SU-DHL-6 (cell line): ENCODE measurements at regions not wholly inside any gene's neighbourhood (a gene's known extent, or its start where the extent isn't known, plus 50 kb on each side); places are given as distances from the start of the nearest gene placed in this dataset.

Experiments used
- H2AFZ ChIP-seq: fragments of 200-600 bp; sonication (generic); 2 replicates; pipeline ENCODE4 v1.6.1; 2014; ENCODE audit warnings: low read depth, mild to moderate bottlenecking, moderate library complexity, mixed read lengths, antibody characterized with exemption, low read length; ENCODE audit not compliant: severe bottlenecking
- H3F3A ChIP-seq: fragments of 200-600 bp; shearing (Covaris generic); 2 replicates; pipeline ENCODE4 v1.6.0; 2016; ENCODE audit warnings: antibody characterized with exemption, mild to moderate bottlenecking; ENCODE audit not compliant: insufficient read depth
- H3K27ac ChIP-seq: fragments of 200-600 bp; sonication (generic); 2 replicates; pipeline ENCODE4 v1.5.1; 2016; ENCODE audit warnings: low read depth, mild to moderate bottlenecking, low read length, moderate library complexity, mixed read lengths
- H3K27me3 ChIP-seq: fragments of 200-600 bp; sonication (generic), shearing (Covaris generic); 2 replicates; pipeline ENCODE4 v1.6.0; 2014; ENCODE audit warnings: mild to moderate bottlenecking, low read length
- H3K36me3 ChIP-seq: fragments of 200-600 bp; sonication (generic); 2 replicates; pipeline ENCODE4 v1.6.1; 2014; ENCODE audit warnings: mild to moderate bottlenecking, low read length, mixed read lengths
- H3K4me2 ChIP-seq: fragments of 300-600, 200-600 bp; shearing (Covaris generic), sonication (generic); 2 replicates; pipeline ENCODE4 v1.6.0; 2014; ENCODE audit warnings: low read length, low read depth, mild to moderate bottlenecking; ENCODE audit not compliant: poor library complexity, severe bottlenecking
- H3K4me3 ChIP-seq: fragments of 200-600 bp; sonication (generic); 2 replicates; pipeline ENCODE4 v1.5.1; 2014; ENCODE audit warnings: antibody characterized with exemption, low read length, mild to moderate bottlenecking, mixed read lengths; ENCODE audit not compliant: insufficient read depth, poor library complexity, severe bottlenecking
- H3K79me2 ChIP-seq: fragments of 200-600 bp; sonication (generic); 2 replicates; pipeline ENCODE4 v1.6.1; 2014; ENCODE audit warnings: mild to moderate bottlenecking, low read length, moderate library complexity; ENCODE audit not compliant: insufficient read depth
- H3K9ac ChIP-seq: fragments of 200-600 bp; sonication (generic); 2 replicates; pipeline ENCODE4 v1.7.0; 2014; ENCODE audit warnings: mild to moderate bottlenecking, low read length
- H3K9me2 ChIP-seq: fragments of 200-600 bp; sonication (generic); replicated peaks from 2 replicates; pipeline ENCODE4 v1.6.1; 2014; ENCODE audit warnings: low read length; ENCODE audit not compliant: insufficient read depth
- H3K9me3 ChIP-seq: fragments of 200-600 bp; sonication (generic); 2 replicates; pipeline ENCODE4 v1.6.1; 2014; ENCODE audit warnings: low read length, mixed read lengths; ENCODE audit not compliant: insufficient read depth
- H4K20me1 ChIP-seq: fragments of 200-600 bp; sonication (generic); 2 replicates; pipeline ENCODE4 v1.6.1; 2014; ENCODE audit warnings: low read depth, mild to moderate bottlenecking, antibody characterized with exemption, low read length, moderate library complexity, mixed read lengths
- EZH2phosphoT487 ChIP-seq: fragments of 200-600 bp; sonication (generic), shearing (Covaris generic); conservative IDR thresholded peaks from 2 replicates; pipeline ENCODE4 v1.6.1; 2018; ENCODE audit warnings: mild to moderate bottlenecking, antibody characterized with exemption, low read length, moderate library complexity, mixed read lengths
- TF ChIP-seq, protein P1 (sequence below): fragments of 200-600 bp; sonication (generic); IDR thresholded peaks from one replicate; pipeline ENCODE4 v1.5.1; 2017; ENCODE audit warnings: antibody characterized with exemption, mild to moderate bottlenecking, low read length, moderate library complexity; ENCODE audit not compliant: insufficient read depth, poor library complexity, severe bottlenecking

DNA sequence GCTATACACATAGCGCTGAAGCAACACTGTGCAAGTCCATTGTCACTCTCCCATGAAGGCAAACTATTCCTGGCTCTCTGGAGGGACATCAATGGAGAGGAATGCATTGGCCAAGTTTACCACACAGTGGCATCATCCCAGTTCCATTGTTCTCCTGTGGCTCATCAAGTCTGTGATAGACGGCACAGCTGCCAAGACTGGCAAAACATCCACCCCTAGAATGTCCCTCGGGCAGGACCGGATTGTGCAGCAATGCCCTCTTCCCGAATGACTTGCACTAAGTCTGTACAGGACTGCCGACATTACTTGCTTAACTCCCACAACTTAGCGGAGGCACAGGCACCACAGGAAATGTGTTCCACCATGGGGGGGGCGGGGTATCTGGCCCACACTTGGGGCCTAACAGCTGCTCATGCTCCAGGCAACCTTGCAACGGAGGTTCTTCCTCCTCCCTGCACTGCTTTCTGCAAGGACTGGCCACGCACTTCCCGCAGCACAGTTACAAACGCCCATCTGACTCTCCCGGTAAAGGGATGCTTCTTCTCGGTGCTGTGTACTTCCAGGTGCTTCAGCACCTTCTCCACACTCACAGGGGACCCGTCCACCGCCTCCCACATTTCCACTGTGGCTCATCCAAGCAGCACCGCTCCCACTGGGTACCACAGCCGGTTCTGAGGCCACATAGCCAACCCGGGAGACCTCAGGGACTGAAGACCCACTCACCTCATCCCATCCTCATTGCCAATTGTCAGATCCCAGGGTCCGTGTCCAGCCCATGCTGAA is 1309.6 kb upstream of the RAG2 start:
- Histone ChIP-seq H3K36me3 (no peaks in the 10 kb centered on the region), H3F3A (no peaks in the 10 kb centered on the region), H3K9ac (no peak overlapping the region), H2AFZ (no peak overlapping the region), H3K9me2 (no peaks in the 10 kb centered on the region), H3K4me2 (no peak overlapping the region), H3K27me3 (no peaks in the 10 kb centered on the region), H3K4me3 (no peak overlapping the region), H3K79me2 (no peaks in the 10 kb centered on the region), H3K9me3 (no peaks in the 10 kb centered on the region), H3K27ac (no peak overlapping the region), H4K20me1 (no peaks in the 10 kb centered on the region)
- no peak for TF ChIP-seq EZH2phosphoT487
- TF ChIP-seq, protein P1, sequence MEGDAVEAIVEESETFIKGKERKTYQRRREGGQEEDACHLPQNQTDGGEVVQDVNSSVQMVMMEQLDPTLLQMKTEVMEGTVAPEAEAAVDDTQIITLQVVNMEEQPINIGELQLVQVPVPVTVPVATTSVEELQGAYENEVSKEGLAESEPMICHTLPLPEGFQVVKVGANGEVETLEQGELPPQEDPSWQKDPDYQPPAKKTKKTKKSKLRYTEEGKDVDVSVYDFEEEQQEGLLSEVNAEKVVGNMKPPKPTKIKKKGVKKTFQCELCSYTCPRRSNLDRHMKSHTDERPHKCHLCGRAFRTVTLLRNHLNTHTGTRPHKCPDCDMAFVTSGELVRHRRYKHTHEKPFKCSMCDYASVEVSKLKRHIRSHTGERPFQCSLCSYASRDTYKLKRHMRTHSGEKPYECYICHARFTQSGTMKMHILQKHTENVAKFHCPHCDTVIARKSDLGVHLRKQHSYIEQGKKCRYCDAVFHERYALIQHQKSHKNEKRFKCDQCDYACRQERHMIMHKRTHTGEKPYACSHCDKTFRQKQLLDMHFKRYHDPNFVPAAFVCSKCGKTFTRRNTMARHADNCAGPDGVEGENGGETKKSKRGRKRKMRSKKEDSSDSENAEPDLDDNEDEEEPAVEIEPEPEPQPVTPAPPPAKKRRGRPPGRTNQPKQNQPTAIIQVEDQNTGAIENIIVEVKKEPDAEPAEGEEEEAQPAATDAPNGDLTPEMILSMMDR: no peak

DNA sequence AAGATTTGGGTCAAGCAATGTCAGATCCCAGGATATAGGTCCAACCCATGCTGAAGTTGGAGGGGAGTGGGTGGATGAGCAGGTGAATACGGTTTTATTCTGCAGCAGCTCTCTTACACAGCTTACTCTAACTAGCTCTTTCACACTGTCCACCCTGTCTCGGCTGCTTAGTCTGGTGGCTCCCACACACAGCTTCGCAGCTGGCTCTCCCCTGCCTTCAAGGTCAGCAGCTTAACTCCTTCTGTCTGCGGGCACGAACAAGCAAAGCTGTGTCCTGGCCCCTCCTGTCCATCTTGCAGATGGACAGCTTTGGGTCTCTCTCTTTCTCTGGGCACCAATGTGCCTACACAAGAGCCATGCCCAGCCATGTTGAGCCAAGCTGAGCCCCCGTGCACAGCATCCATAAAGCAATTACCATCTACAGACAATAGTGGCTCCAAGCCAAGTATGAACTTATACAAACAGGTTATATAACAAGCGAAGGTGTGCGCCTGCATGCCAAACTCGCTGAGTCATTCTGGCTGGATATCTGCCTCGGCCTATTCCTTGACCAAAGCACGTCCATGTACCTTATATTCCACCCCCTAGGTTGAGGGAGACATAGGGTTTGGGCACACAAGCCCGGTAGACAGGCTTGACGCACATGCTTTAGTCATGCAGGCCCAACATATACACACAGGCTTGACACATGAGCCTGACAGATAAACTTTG is 1307.8 kb upstream of the RAG2 start:
- H3K79me2 ChIP-seq: no peaks in the 10 kb centered on the region
- H3K4me3 ChIP-seq: no peak overlapping the region
- no peaks in the 10 kb centered on the region for H3K9me3 ChIP-seq
- H3K4me2 ChIP-seq: no peak overlapping the region
- H3K36me3 ChIP-seq: no peaks in the 10 kb centered on the region
- no peak overlapping the region for H3K9ac ChIP-seq
- no peaks in the 10 kb centered on the region for H3K9me2 ChIP-seq
- H3K27me3 ChIP-seq: no peaks in the 10 kb centered on the region
- no peak overlapping the region for H2AFZ ChIP-seq
- no peaks in the 10 kb centered on the region for H3F3A ChIP-seq
- no peak for TF ChIP-seq EZH2phosphoT487
- TF ChIP-seq, protein P1: no peak
- no peak overlapping the region for H3K27ac ChIP-seq
- H4K20me1 ChIP-seq: no peaks in the 10 kb centered on the region

DNA sequence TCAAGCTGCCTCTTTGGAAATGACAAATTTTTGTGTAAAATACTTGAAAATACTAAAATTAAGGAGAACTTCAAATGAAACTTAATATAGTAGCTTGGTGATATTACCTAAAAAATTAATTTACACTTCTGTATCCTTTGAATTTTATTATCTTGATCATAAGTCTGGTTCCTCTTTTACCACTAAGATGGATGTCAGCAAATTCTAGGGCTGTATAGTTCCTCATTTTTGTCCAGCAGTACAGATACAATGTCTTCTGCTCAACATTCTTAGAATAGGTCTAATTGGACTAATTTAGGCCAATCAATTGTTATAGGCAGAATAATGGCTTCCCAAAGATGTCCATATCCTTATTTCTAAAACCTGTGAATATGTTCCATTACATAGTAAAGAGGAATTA is 1298.0 kb upstream of the RAG2 start:
- Histone ChIP-seq H3K4me3 (no peak overlapping the region), H3K36me3 (no peaks in the 10 kb centered on the region), H4K20me1 (no peaks in the 10 kb centered on the region), H3K9ac (no peak overlapping the region), H3K79me2 (no peaks in the 10 kb centered on the region), H3F3A (no peaks in the 10 kb centered on the region), H3K27ac (no peak overlapping the region), H3K9me2 (no peaks in the 10 kb centered on the region), H2AFZ (no peak overlapping the region), H3K4me2 (no peak overlapping the region), H3K9me3 (peaks cover 3% of the 10 kb centered on the region; the same call in 1 of the 2 replicates), H3K27me3 (no peaks in the 10 kb centered on the region)
- TF ChIP-seq EZH2phosphoT487: no peak
- TF ChIP-seq, protein P1: no peak
